MCF 10A (cell line): ENCODE measurements at regions not wholly inside any gene's neighbourhood (a gene's known extent, or its start where the extent isn't known, plus 50 kb on each side); places are given as distances from the start of the nearest gene placed in this dataset.

Source experiments
- BruUV-seq: library from RNA; stranded (reverse); fragments of 400-500 nt; replicated peaks from 2 replicates; lab custom pipeline; 2021; lab: Mats Ljungman, UMichigan
- CTCF ChIA-PET: fragments of 300-600 bp; sonication (Branson Sonifier 250); formaldehyde crosslinking; extraction: SDS; loops from one replicate; lab custom pipeline; 2021; ENCODE audit warnings: antibody characterized with exemption, inconsistent platforms; lab: Yijun Ruan, JAX
- POLR2A ChIA-PET: fragments of 300-600, 350-650 bp; sonication (Branson Sonifier 250); formaldehyde crosslinking; extraction: SDS; loops from one replicate; lab custom pipeline; 2020; ENCODE audit warnings: antibody characterized with exemption, inconsistent platforms; lab: Yijun Ruan, JAX
- DNase-seq: peaks from one replicate; pipeline ENCODE4 v3.0.0-alpha.2; 2018; ENCODE audit not compliant: unreplicated experiment
- H3K27ac Mint-ChIP-seq: one replicate; pipeline ENCODE4 v1.8.0; 2022; ENCODE audit warnings: mild to moderate bottlenecking, low read depth, mixed read lengths; ENCODE audit not compliant: unreplicated experiment
- H3K27me3 Mint-ChIP-seq: one replicate; pipeline ENCODE4 v1.8.0; 2022; ENCODE audit warnings: mixed read lengths; ENCODE audit not compliant: insufficient read depth, unreplicated experiment
- H3K36me3 Mint-ChIP-seq: one replicate; pipeline ENCODE4 v1.8.0; 2022; ENCODE audit warnings: mild to moderate bottlenecking, moderate library complexity, mixed read lengths; ENCODE audit not compliant: insufficient read depth, unreplicated experiment
- H3K4me1 Mint-ChIP-seq: one replicate; pipeline ENCODE4 v1.8.0; 2022; ENCODE audit warnings: mixed read lengths; ENCODE audit not compliant: insufficient read depth, unreplicated experiment
- H3K4me3 Mint-ChIP-seq: one replicate; pipeline ENCODE4 v1.8.0; 2022; ENCODE audit warnings: mild to moderate bottlenecking, moderate library complexity, mixed read lengths; ENCODE audit not compliant: unreplicated experiment
- H3K9me3 Mint-ChIP-seq: one replicate; pipeline ENCODE4 v1.8.0; 2022; ENCODE audit warnings: mixed read lengths; ENCODE audit not compliant: unreplicated experiment
- intact Hi-C: fragments of 100-400 bp; cut with micrococcal nuclease; formaldehyde crosslinking; loops from 2 replicates; pipeline ENCODE4 v1.14.1; 2022
- TF ChIP-seq, protein P1 (sequence below): fragments of 200-600 bp; IDR thresholded peaks from one replicate; pipeline ENCODE4 v1.8.0; 2022; ENCODE audit warnings: antibody characterized with exemption, mild to moderate bottlenecking; ENCODE audit not compliant: unreplicated experiment

DNA sequence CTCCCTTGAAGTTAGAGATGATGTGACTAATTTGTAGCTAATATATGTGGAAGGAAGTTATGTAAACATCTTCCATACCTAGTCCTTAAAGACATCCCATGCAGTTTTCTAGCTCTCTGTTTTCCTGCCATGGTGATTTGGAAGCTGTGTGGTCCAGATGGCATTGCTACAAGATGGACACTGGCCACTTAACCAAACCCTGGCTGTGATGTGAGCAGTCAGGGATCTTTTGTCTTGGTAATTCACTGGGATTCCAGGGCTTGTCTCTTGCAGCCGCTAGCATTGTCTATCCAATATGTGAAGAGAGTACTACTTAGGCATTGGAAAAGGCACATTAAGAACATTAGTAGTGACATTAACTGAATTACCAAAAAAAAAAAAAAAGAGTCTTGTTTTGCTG is 139.9 kb upstream of the DOCK10 start:
- no peak for DNase-seq
- no peaks in the 10 kb centered on the region for H3K36me3 Mint-ChIP-seq
- no peak overlapping the region for H3K27ac Mint-ChIP-seq
- H3K27me3 Mint-ChIP-seq: peaks cover 17% of the 10 kb centered on the region
- H3K4me1 Mint-ChIP-seq: peaks cover 2% of the 10 kb centered on the region
- H3K4me3 Mint-ChIP-seq: no peak overlapping the region
- BruUV-seq: no TSS peak
- POLR2A ChIA-PET: interaction anchor here (0.6 kb wide), 2 partner anchors 50 to 760 kb away, joined by 3 read pairs; no protein-coding TSS in a partner anchor
- CTCF ChIA-PET: interaction anchor here (0.6 to 0.7 kb wide), 3 partner anchors 91 to 137 kb away, joined by 4 to 5 read pairs (median 4); no protein-coding TSS in a partner anchor
- TF ChIP-seq, protein P1, sequence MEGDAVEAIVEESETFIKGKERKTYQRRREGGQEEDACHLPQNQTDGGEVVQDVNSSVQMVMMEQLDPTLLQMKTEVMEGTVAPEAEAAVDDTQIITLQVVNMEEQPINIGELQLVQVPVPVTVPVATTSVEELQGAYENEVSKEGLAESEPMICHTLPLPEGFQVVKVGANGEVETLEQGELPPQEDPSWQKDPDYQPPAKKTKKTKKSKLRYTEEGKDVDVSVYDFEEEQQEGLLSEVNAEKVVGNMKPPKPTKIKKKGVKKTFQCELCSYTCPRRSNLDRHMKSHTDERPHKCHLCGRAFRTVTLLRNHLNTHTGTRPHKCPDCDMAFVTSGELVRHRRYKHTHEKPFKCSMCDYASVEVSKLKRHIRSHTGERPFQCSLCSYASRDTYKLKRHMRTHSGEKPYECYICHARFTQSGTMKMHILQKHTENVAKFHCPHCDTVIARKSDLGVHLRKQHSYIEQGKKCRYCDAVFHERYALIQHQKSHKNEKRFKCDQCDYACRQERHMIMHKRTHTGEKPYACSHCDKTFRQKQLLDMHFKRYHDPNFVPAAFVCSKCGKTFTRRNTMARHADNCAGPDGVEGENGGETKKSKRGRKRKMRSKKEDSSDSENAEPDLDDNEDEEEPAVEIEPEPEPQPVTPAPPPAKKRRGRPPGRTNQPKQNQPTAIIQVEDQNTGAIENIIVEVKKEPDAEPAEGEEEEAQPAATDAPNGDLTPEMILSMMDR: no peak
- H3K9me3 Mint-ChIP-seq: no peaks in the 10 kb centered on the region
- intact Hi-C loops: no loop called here

DNA sequence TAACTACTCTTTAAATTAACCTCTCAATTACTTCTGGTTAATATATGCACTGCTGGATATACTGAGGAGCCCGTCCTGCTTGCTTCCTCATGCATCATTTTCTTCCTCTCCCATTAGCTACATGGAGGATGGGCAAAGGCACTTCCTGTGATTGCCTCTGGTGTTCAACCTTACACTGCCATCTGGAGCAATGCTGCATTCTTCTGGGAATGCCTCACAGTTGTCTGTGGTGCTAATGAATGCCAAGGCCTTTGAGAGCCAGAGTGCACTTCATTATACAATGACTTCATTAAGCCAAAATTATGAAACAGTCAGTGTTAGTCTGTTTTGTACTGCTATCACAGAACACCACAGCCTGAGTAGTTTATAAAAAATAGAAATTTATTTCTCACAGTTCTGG is 134.8 kb upstream of the DOCK10 start:
- H3K9me3 Mint-ChIP-seq: no peaks in the 10 kb centered on the region
- intact Hi-C loops: no loop called here
- BruUV-seq: no TSS peak
- TF ChIP-seq, protein P1: no peak
- ChIA-PET CTCF (no interaction called here), POLR2A (interaction anchor here (0.6 kb wide), 1 partner anchor 12 kb away, joined by 3 read pairs; no protein-coding TSS in a partner anchor)
- H3K4me3 Mint-ChIP-seq: no peak overlapping the region
- peak; percentile 36 for DNase-seq
- no peak overlapping the region for H3K27ac Mint-ChIP-seq
- peaks cover 6% of the 10 kb centered on the region for H3K4me1 Mint-ChIP-seq
- H3K36me3 Mint-ChIP-seq: no peaks in the 10 kb centered on the region
- no peaks in the 10 kb centered on the region for H3K27me3 Mint-ChIP-seq

DNA sequence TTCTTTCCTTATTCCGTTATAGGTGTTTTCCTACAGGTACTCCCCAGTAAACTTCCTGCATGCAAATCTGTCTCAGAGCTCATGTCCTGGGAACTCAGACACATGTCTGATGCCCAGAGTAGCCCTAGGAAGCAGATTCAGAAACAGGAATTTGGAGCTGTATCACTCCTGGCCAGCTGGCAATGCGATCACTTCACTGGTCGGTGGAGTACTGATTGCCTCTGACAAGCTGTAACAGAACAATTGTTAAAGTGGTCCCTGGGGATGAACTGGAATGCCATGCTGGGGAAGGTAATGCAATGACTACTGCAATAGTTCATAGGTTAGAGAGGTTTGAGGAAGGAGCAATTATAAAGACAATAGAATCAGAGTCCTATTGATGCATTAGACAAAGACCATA is 131.6 kb upstream of the DOCK10 start:
- POLR2A ChIA-PET: no interaction called here
- H3K27ac Mint-ChIP-seq: no peak overlapping the region
- no TSS peak for BruUV-seq

DNA sequence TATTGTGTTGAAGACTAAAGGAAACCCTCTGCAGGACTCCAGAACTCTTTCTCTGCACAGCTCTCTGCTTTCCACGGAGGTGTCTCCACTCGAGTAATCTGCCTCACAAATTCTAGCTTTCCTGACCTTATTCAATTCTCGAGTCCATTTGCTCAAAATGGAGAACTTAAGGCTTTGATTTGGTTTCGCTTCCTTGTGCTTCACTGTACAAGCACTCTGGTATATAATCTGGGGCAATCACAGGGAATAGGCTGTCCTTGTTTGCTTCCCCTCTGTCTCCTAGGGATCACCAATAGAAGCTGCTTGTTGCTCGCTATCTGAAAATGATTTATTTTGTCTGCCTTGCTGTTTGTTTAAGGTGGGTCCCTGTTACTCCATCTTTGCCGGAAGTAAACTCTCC is 129.1 kb upstream of the DOCK10 start:
- Mint-ChIP-seq H3K27ac (no peak overlapping the region), H3K4me1 (no peaks in the 10 kb centered on the region), H3K27me3 (peaks cover 24% of the 10 kb centered on the region), H3K9me3 (no peaks in the 10 kb centered on the region), H3K36me3 (no peaks in the 10 kb centered on the region), H3K4me3 (no peak overlapping the region)
- DNase-seq: no peak
- ChIA-PET POLR2A (interaction anchor here (0.7 to 1.7 kb wide), 3 partner anchors 15 to 558 kb away, joined by 3 to 5 read pairs (median 3); no protein-coding TSS in a partner anchor), CTCF (interaction anchor here (0.7 kb wide), 2 partner anchors 27 to 164 kb away, joined by 3 read pairs; no protein-coding TSS in a partner anchor)
- BruUV-seq: no TSS peak
- TF ChIP-seq, protein P1: no peak
- intact Hi-C loops: no loop called here

More for the DNA sequence above, 131.6 kb upstream of the DOCK10 start:
- Mint-ChIP-seq H3K4me3 (no peak overlapping the region), H3K4me1 (peaks cover 6% of the 10 kb centered on the region), H3K36me3 (no peaks in the 10 kb centered on the region), H3K9me3 (no peaks in the 10 kb centered on the region), H3K27me3 (peaks cover 13% of the 10 kb centered on the region)
- no peak for DNase-seq
- intact Hi-C loops: no loop called here
- CTCF ChIA-PET: interaction anchor here (1.2 kb wide), 1 partner anchor 98 kb away, joined by 4 read pairs; no protein-coding TSS in a partner anchor
- TF ChIP-seq, protein P1: no peak
